Transverse colon (tissue), 4 donors: ENCODE measurements at regions not wholly inside any gene's neighbourhood (a gene's known extent, or its start where the extent isn't known, plus 50 kb on each side); places are given as distances from the start of the nearest gene placed in this dataset.

Experiments
- CTCF ChIP-seq, 5 experiments: fragments of 200-600 bp in 3 of 5; fragments of 450-650 bp in 2 of 5; sonication (generic) in 3 of 5; IDR thresholded peaks; 1 replicate in 2 of 5; 2 replicates in 3 of 5; pipeline ENCODE4 v1.5.1; 2016 to 2017; ENCODE audit warnings: antibody characterized with exemption in 5 of 5, inconsistent platforms in 3 of 5, mild to moderate bottlenecking in 2 of 5, moderate library complexity in 1 of 5
- EP300 ChIP-seq: sonication (generic); formaldehyde crosslinking; IDR thresholded peaks from one replicate; pipeline ENCODE4 v1.6.1; 2017; ENCODE audit warnings: antibody characterized with exemption, low read depth
- POLR2AphosphoS5 ChIP-seq, 3 donors: sonication (generic); formaldehyde crosslinking; IDR thresholded peaks; one replicate each; pipeline ENCODE4 v1.6.1; 2016; ENCODE audit warnings: antibody characterized with exemption in 3 of 3

GRCh38 chr7:155999631-156000489, 187.6 kb upstream of the SHH start:
- TF ChIP-seq EP300 (no peak), CTCF (IDR thresholded peaks at IDR 0.05) (no peak), POLR2AphosphoS5 (IDR thresholded peaks at IDR 0.05) (no peak)
